ENCODE measurements at regions not wholly inside any gene's neighbourhood (a gene's known extent, or its start where the extent isn't known, plus 50 kb on each side); places are given as distances from the start of the nearest gene placed in this dataset.
"Not testable (repeated sequence)": the region's sequence is repeated elsewhere in the genome, so short reads cannot be mapped to it uniquely, and the experiment has no call there.

DNA sequence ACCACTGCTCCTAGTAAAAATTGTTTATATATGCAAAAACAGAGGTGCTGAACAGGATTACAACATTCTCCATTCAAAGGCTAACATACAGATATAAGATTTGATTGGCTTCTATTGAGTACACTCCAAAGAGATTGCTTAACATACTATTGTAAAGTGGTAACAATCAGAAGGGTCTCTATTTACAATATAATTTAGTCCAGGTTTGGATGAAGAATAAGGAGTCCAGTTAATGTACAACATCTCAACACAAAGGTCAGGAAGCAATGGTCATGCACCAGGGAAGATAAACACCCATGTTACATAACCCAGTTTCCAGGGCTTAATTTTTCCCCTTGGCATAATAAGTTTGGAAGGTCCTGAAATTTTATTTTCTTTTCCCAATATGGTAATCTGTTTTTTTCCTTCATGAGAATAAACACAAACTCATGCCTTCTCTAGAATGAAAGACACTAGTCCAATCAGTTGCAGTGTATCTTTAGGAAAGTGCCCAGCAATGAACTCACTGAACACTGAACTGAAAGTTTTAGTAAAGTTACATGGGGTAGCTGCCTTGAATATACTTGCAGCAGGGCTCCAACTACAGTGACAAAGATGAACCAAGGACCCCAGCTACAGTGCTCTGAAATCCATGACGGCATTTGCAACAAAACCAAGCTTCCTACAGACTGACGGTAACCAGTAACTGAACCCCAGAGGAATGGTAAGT lies 255.3 kb upstream of the GJE1 start:
- no peak for DNase-seq (ENCODE audit: low read depth)

DNA sequence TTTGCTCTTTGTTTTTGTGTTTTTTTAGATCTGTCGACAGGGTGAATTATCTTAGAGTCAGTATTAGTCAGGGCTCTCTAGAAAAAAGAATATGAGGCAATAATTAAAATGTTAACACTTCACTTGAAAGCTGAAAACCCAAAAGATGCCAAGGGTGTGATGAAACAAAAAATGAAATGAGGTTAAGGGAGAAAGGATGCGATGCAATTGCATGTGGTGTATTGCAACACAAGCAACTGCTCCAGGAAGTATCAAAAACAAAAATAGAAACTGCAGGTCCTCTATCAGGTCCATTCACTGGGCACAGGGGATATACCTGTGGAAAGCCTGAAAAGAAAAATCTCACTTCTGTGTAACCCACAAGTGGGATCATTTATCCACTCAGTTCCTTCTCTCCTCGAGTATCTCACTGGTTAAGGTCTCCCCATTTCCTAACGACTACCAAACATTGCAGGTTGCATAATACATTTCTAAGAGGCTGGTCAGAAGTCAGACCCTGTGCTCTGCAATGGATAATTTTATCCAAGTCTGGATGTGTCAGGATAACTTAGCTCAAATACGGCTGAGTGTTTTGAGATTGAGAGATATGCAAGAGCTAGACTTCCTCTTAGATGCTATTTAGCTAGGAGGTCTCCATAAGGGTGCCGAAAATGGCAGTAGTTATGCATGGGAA lies 257.7 kb upstream of the GJE1 start:
- DNase-seq (ENCODE audit: low read depth) = peak; percentile 11

DNA sequence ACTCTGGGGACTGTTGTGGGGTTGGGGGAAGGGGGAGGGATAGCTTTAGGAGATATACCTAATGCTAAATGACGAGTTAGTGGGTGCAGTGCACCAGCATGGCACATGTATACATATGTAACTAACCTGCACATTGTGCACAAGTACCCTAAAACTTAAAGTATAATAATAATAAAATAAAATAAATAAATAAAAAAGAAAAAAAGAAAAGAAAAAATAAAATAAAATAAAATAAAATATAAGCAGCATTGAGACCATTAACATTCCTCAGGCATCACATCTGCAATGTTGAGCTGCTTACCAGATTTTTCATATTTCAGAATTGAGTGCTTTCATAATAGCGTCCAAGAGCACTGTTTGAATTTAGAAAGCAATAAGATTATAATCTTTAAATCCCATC lies 263.2 kb upstream of the GJE1 start:
- not testable (repeated sequence) for DNase-seq (ENCODE audit: low read depth)

DNA sequence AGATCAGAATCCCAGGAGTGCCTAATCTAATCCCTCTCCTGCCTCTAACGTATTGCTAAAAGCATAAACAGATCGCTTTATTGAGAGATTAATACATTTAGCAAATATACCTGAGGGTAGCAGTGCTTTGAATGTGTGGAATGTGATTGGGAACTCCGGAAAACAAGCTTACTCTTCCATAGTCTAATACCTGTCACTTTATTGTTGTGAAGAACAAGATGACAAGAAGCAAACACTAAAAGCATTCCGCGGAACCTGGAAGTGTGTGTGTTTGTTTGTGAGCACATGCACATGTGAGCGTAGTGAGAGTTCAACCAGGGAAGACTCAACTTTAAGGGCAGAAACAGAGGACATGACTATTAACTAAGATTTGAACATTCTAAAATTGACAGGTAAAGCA lies 265.0 kb upstream of the GJE1 start:
- no peak for DNase-seq (ENCODE audit: low read depth)

DNA sequence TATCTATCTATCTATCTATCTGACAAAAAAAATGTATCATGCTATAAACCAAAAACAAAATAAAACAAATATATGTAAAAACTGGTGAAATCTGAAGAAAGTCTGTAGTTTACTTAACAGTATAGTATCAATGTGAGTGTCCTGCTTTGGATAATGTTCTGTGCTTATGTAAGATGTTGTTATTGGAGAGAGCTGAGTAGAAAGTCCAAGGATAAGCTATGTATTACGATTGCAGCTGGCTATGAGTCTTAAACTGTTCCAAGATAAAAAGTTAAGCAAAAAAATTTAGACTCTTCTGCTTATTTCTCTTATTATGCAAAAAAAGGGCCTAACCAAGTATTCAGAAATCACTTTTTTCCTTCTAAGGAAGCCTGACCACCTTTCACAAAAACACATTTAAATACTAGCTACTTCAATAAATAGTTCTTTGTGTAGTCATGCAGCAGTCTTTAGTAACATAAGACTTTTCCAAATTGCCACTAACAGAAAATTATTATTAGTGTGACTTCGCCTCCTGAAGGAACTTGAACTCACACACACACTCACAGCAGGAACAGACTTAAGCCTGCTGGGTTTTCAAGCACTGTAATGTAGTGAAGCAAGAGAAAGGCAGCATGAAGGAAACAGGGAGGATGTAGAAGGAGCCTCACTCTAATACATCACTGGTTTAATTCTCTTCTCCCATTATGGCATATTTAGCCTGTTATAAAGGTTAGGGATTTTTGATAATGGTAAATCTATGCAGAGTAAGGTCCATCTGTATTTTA lies 265.8 kb upstream of the GJE1 start:
- DNase-seq (ENCODE audit: low read depth) = no peak

DNA sequence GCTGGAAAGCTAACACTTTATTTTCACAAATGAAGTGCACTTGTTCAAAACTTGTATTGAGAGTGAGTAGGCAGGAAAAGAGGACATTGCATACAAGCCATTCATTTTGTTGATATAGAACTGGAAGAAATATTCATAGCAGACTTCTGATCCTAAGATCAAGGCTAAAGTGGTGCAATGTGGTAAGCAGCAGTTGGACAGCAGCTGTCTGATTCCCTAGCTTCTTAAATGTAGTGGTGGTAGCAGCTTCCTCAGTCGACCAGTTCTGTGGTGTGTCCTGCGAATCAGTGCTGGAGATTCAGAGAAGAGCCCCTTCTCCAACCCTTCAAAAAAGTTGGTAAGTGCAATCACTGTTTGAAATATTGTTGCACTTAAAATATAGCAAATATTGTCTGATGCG lies 281.7 kb upstream of the GJE1 start:
- peak; percentile 11 for DNase-seq (ENCODE audit: low read depth)

DNA sequence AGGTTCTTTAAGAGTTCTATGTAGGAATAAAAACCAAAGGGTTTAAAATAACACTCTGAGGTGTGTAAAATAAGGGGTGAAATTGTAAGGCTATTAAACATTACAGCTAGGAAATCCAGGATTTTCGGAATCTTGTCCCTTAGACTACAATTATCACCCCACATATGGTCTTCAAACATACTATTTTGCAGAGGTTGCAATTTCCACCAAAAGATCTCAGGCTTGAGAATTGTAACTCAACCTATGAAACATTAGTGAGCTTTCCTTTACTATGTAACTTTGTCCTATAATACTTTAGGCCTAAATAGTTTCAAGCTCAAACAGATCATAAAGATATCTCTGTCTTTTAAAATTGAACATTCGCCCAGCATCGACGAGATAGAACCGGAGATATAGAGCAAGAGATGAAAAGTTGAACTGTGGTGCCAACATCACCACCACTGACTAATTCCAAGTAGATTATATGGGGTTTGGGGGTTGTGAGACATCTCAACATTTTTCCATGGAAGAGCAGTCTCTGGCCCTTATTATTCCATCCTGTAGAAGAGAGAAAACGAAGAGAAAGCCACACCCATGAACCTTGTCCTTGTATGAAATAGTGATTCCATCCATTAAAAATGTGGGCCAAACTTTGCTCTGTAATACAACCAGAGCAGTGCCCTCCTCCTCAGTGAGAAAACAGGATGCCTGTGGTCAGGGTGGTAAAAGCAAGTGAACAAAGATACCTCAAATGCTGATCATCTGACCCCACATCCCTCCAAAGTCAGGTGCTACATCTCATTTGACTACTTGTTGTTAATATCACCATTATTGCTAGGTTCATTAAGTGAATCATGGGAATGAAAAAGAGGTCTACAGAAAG lies 284.5 kb upstream of the GJE1 start:
- DNase-seq (ENCODE audit: low read depth) = peak; percentile 4

DNA sequence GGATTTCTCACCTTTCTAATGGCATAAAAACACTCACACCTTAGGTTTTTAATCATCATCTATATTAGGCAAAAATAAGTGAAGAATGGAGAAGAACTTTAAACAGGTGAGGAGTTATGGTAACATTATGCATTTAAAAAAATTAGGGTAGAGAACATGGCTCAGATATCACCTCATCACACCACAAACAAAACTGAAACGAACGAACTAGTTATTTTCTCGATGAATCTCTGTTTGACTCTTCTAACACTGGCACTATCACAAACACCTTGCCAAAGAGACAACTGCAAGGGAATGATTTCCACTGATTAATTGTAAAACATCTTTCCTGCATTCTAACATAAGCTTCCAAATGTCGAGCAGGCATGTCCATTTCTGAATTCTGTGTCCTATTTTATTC lies 286.1 kb upstream of the GJE1 start:
- DNase-seq (ENCODE audit: low read depth) = no peak

DNA sequence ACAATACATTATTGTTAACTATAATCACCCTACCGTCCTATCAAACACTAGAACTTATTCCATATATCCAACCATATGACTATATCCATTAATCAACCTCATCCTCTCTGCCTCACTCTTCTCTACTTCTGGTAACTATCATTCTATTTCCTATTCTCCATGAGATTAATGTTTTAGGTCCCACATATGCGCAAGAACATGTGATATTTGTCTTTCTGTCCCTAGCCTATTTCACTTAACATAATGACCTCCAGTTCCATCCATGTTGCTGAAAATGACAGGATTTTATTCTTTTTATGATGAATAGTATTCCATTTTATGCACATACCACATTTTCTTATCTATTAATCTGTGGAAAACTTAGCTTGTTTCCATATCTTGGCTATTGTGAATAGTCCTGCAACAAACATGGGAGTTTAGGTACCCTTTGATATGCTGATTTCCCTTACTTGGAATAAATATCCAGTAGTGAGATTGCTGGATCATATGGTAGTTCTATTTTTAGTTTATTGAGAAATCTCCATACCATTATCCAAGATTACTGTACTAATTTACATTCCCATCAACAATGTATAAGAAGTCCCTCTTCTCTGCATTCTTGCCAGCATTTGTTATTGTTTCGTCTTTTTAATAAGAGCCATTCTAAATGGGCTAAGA lies 289.4 kb upstream of the GJE1 start:
- no peak for DNase-seq (ENCODE audit: low read depth)

DNA sequence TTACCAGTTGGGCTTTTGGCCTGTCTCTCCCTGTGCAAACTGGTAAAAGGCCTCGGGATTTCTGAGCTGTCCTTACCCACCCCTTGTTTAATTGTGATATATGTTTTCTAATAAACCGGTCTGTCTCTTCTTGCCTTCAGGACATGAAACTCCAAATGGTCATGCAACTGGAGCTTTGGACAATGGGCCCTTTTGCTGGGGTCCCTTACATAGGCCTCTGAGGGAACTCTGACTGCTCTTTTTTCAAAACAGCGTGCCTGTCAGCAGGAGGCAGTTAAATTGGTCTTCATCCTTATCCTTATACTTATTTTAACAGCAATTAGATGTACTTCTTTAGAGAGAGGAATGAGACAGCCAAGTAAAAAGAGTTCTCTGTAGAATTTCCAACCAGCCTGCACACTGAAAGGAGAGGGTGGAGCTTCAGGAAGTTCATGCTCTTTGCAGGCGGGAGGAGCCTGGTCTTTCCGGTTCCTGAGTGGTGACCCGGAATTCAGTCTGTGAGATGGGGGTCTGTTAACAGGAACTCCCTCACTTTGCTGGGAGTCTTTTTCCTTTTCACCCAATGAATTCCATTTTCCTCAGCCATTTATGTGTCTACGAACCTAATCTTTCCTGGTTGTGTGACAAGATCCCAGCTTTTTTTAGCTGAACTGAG lies 299.6 kb upstream of the GJE1 start:
- no peak for DNase-seq (ENCODE audit: low read depth)

DNA sequence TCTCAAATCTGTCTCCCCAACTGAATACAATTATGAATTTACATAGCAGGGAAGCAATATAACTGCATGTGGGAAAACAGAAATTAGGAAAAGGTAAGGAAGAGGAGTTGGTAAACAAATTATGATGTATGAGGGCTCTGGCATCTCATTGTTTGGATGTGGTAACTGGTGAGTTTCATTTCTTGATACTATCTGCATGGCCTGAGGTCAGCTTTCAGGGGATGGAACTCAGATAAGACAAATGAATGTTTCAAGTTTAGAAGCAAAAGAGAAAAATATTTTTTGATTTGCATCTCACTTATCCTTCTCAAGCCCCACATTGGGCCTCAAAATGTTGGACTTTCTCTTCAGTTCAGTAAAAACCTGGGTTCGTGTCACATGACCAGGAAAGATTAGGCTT lies 302.2 kb upstream of the GJE1 start:
- DNase-seq (ENCODE audit: low read depth) = peak; percentile 2

DNA sequence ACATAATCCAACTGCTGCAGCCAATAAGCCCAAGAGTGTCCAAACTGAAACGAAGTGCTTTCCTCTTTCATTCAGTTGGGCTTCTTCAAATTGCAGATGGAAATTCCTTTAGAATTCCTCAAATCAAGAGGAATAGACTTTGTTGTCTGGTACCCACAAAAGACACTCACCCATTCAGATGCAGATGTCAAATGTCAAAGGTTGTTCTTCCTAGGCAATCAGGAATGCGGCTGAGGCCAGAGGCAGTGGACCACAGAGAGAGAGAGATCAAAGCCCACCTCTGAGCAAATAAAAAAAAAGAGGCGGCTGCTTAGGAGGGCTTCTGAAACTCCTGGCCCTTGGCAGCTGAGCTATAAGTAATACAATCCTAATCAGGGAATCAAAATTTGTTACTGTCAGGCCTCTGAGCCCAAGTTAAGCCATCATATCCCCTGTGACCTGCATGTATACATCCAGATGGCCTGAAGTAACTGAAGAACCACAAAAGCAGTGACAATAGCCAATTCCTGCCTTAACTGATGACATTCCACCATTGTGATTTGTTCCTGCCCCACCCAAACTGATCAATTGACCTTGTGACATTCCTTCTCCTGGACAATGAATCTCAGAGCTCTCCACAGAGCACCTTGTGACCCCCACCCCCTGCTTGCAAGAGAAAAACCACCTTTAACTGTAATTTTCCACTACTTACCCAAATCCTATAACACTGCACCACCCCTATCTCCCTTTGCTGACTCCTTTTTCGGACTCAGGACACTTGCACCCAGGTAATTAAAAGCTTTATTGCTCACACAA lies 303.0 kb upstream of the GJE1 start:
- no peak for DNase-seq (ENCODE audit: low read depth)

DNA sequence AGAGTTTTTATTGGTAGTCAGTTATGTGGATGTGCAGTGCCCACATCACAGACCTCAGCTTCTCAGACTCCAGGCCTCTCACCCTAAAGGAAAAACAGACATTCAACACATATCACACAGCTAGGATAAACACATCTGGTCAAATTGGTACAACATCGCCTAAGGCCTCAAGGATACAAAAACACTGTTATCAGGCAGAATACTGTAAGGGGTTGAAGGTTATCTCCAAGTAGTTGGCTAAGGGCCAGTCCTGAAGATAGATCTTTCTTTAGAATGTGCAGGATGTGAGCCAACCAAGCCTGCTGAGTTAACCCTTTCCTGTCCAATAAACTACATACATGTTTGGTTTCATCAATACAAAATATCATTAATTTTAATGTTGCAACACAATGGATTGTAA lies 308.4 kb upstream of the GJE1 start:
- DNase-seq (ENCODE audit: low read depth) = no peak

DNA sequence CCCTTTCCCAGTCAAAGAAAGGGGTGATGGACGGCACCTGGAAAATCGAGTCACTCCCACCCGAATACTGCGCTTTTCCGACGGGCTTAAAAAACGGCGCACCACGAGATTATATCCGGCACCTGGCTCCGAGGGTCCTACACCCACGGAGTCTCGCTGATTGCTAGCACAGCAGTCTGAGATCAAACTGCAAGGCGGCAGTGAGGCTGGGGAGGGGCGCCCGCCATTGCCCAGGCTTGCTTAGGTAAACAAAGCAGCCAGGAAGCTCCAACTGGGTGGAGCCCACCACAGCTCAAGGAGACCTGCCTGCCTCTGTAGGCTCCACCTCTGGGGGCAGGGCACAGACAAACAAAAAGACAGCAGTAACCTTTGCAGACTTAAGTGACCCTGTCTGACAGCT lies 317.7 kb upstream of the GJE1 start:
- not testable (repeated sequence) for DNase-seq (ENCODE audit: low read depth)

DNA sequence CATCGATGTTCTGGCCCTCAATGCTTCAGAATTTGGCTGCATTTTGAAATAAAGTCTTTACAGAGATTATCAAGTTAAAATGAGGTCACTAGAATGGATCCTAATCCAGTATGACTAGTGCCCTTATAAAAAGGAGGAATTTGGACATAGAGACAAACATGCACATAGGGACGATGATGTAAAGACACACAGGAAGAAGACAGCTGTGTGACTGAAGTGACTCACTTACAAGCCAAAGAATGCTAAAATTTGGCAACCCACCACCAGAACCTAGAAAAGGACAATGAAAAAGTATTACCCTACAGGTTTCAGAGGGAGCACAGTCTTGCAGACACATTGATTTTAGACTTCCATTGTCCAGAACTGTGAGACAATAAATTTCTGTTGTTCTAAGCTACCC lies 322.8 kb upstream of the GJE1 start:
- DNase-seq (ENCODE audit: low read depth) = peak; percentile 57

DNA sequence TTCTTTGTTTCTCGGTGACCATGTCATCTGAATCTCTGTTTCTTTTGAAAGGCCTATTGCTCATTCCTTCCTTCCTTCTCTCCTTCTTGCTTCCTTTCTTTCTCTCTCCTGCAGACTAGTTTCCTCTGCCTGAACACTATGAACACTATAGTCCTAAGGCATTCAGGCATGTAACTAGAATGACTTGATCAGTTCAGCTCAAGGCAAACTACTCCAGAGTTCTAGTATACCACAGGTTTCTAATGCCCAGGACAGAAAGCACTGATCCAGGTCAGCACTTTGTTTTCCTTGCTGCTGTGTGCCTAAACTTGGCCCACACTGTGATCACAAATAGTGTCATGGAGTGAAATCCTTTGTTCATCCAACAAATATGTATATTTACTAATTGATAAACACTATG lies 324.1 kb upstream of the GJE1 start:
- DNase-seq (ENCODE audit: low read depth) = no peak

DNA sequence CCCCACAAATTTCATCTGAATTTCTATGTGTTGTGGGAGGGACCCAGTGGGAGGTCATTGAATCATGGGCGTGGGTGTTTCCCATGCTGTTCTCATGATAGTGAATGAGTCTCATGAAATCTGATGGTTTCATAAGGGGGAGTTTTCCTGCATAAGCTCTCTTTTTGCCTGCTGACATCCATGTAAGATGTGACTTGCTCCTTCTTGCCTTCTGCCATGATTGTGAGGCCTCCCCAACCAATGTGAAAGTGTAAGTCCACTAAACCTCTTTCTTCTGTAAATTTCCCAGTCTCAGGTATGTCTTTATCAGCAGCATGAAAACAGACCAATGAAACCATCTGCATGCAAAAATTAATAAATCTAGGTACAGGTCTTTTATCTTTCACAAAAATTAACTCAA lies 331.8 kb upstream of the GJE1 start:
- DNase-seq (ENCODE audit: low read depth) = not testable (repeated sequence)

DNA sequence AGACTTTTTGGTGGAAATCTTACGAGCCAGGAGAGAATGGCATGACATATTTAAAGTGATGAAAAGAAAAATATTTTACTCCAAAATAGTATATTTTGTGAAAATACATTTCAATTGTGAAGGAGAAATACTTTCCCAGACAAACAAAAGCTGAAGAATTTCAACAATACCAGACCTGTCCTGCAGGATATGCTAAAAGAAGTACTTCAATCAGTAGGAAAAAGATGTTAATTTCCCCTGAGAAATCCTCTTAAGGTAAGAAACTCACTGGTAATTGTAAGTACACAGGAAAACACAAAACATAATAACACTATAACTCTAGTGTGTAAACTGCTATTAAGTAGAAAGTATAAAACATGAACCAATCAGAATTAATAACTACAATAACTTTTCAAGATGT lies 341.8 kb upstream of the GJE1 start:
- no peak for DNase-seq (ENCODE audit: low read depth)

DNA sequence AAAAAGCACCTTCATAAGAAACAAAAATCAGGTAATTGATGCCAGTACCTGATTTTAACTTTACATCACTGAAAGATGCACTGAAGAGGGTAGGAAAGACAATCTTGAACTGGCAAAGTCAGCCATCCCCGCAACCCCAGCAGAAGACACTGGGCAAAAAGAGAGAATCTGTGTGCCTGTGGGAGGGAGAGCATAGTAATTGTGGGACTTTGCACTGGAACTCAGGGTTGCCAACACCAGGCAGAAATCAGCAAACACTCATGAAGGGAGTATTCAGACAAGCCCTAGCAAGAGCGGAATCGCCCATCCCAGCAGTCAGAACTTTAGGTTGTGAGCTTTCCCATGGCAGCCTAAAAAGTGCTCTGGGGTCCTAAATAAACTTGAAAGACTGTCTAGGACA lies 344.6 kb upstream of the GJE1 start:
- DNase-seq (ENCODE audit: low read depth) = no peak

DNA sequence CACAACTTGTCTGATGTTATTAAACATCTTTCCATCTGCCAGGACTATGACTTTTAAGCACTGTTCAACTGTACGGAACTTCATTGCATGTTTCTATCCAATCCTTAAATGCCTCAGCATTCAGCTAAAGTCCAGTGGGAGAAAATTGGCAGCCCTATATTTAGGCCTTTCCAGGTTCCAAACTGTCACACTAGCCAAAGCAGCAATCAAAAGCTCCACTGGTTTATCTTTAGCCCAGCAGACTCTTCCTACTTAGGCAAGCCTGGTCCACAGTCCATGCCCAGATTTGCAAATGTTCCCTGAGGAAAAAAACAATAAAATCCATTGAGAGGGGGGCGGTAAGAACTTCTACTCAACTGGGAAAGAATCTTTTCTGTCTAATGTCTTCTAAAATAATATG lies 349.1 kb upstream of the GJE1 start:
- no peak for DNase-seq (ENCODE audit: low read depth)

All from EH (cell line).